AG10803 (cell line): ENCODE measurements at regions not wholly inside any gene's neighbourhood (a gene's known extent, or its start where the extent isn't known, plus 50 kb on each side); places are given as distances from the start of the nearest gene placed in this dataset.
"Not testable (repeated sequence)": the region's sequence is repeated elsewhere in the genome, so short reads cannot be mapped to it uniquely, and the experiment has no call there.

Experiments
- DNase-seq: peaks from one replicate; pipeline ENCODE4 v3.0.0; 2010; ENCODE audit warnings: low read depth
- H3K4me3 ChIP-seq: 2 replicates; pipeline ENCODE4 v1.5.1; 2011; ENCODE audit warnings: mild to moderate bottlenecking, low read length, control low read depth
- TF ChIP-seq, protein P1 (sequence below): conservative IDR thresholded peaks from 2 replicates; pipeline ENCODE4 v1.5.1; 2011; ENCODE audit warnings: mild to moderate bottlenecking, low read length, control low read depth, inconsistent platforms

DNA sequence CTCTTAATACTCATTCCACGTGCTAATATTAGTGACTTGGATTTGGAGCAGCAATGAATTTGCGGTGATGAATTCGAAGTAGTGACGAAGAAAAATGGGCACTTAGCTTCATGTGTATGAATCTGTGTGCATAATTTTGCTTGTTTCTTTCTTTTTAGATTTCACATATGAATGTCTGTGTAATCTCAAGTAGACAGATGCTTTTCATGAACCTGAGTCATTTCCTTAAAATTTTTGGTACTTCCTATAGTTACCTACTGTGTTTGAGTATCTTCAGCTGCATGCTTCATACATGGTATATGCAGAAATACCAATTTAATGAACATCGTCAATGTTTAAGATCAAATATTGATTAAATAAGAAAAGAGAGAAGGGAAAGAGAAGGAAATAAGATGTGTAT is 540.2 kb downstream of the RAB38 start:
- TF ChIP-seq, protein P1, sequence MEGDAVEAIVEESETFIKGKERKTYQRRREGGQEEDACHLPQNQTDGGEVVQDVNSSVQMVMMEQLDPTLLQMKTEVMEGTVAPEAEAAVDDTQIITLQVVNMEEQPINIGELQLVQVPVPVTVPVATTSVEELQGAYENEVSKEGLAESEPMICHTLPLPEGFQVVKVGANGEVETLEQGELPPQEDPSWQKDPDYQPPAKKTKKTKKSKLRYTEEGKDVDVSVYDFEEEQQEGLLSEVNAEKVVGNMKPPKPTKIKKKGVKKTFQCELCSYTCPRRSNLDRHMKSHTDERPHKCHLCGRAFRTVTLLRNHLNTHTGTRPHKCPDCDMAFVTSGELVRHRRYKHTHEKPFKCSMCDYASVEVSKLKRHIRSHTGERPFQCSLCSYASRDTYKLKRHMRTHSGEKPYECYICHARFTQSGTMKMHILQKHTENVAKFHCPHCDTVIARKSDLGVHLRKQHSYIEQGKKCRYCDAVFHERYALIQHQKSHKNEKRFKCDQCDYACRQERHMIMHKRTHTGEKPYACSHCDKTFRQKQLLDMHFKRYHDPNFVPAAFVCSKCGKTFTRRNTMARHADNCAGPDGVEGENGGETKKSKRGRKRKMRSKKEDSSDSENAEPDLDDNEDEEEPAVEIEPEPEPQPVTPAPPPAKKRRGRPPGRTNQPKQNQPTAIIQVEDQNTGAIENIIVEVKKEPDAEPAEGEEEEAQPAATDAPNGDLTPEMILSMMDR: no peak
- no peak overlapping the region for H3K4me3 ChIP-seq
- DNase-seq: no peak

DNA sequence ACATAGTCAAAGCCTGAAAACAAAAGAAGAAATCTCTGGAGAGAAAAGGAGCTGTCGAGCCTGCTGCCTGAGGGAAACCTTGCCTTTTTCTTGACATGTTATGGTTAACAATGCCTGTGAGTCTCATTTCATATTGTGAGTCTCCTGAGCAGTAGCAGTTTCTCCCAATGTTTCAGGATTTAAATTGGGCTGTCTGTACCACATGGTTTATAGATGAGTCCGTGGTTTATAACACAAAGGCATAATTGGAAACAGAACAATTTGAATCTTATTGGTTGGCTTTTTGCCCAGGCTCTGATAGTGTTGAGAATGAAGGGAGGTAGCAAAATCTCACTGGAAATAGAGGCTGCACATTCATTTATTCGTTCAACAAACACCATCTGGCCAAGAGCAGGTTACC is 540.9 kb downstream of the RAB38 start:
- TF ChIP-seq, protein P1: no peak
- no peak for DNase-seq
- no peak overlapping the region for H3K4me3 ChIP-seq

DNA sequence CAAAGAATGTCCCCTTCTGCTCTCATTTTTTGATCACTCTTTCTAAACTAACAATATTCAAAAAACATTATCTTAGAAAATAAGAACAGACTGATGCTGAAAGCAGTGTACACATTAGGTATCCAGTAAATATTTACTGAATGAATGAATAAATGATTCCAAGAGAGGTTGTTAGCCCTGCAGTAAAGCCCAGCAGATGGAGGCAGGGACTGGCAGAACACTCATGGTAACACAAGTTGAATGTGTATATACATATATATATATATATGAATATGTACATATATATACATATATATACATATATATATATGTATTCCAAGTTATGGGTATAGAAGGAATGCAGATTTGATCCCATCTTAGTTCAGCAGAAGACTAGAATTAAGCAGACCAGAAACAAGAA is 546.3 kb downstream of the RAB38 start:
- no peak for DNase-seq
- no peak overlapping the region for H3K4me3 ChIP-seq
- TF ChIP-seq, protein P1: no peak

DNA sequence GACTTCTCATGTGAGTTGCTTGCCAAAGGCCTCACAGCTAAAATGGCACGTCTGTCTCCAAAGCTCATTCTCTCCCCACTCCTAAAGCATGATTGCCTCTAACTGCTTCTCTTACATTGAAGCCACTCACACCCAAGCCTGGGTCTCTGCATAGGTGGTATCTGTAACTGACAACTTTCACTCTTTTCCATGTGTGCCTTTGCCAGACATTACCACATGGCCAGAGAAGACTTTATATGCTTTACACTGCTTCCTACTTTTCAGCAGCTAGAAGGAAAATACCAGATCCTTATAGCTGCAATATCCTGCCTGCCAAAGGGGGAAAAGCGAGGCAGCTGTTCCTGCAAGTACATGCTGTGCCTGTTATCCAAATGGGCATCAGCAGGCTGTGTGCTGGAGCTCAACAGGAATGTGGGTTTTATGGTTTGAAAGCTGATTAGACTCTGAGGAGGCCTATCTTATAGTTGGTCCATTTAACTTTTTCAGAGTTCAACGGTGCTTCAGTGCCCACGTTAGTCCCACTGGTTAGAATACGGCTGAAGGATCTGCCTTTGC is 547.1 kb downstream of the RAB38 start:
- TF ChIP-seq, protein P1: no peak
- H3K4me3 ChIP-seq: no peak overlapping the region
- no peak for DNase-seq

DNA sequence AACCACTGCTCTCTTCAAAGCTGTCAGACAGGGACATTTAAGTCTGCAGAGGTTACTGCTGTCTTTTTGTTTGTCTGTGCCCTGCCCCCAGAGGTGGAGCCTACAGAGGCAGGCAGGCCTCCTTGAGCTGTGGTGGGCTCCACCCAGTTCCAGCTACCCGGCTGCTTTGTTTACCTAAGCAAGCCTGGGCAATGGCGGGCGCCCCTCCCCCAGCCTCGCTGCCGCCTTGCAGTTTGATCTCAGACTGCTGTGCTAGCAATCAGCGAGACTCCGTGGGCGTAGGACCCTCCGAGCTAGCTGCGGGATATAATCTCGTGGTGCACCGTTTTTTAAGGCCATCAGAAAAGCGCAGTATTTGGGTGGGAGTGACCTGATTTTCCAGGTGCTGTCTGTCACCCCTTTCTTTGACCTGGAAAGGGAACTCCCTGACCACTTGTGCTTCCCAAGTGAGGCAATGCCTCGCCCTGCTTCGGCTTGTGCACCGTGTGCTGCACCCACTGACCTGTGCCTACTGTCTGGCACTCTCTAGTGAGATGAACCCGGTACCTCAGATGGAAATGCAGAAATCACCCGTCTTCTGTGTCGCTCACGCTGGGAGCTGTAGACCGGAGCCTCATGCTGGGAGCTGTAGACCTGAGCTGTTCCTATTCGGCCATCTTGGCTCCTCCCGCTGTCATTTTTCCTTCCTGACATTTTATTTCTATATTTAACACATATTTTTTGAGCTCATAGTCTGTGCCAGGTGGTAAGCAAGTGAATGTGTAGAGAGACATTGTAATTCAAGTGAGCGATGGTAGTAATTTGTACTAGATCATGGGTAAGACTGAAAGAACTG is 551.5 kb downstream of the RAB38 start:
- DNase-seq, H3K4me3 ChIP-seq: not testable (repeated sequence)

DNA sequence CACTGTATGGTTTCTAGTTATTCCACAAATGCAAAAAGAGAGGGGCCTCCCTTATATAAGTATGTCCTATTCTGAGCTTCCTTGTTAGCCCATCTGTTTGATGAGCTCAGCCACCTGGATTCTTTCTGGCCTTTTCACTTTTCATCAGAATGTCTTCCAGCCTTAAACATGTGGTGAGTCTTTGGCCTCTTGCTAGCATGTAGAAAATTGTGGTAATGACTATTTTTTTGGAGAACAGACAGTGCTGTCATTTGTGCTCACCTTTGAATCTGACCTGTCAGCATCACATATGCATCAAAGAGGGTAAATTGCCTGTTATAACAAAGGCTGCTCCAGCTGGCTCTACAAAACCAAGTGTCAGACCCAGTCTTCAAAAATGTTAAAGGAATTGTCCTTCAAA is 558.7 kb downstream of the RAB38 start:
- H3K4me3 ChIP-seq: no peak overlapping the region
- TF ChIP-seq, protein P1: no peak
- DNase-seq: no peak

DNA sequence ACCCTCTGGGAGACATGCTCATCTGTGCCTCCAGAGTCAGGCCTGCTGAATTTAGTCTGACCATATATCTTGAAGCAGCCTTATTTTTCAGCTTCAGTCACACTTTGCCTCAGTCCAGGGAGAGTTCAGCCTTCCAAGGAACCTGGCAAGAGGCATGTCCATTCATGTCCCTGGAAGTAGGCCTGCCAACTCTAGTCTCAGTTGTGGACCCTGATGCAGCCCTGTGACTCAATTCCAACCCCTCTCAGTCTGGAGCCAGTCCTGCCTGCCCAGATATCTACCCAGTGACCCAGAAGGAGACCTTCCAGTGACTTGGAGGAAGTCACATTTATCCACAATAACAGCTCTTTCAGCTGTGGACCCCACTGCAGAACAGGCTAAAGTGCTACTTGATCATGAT is 566.6 kb downstream of the TMEM135 start:
- TF ChIP-seq, protein P1: no peak
- H3K4me3 ChIP-seq: no peak overlapping the region
- no peak for DNase-seq
